BJ (cell line): ENCODE measurements at regions not wholly inside any gene's neighbourhood (a gene's known extent, or its start where the extent isn't known, plus 50 kb on each side); places are given as distances from the start of the nearest gene placed in this dataset.

Source experiments
- CTCF ChIA-PET: fragments of 350-600 bp; formaldehyde crosslinking; extraction: SDS; loops from one replicate; lab custom pipeline; 2021; ENCODE audit warnings: antibody characterized with exemption, inconsistent platforms; lab: Yijun Ruan, JAX
- POLR2A ChIA-PET: fragments of 300-600 bp; sonication (Branson Sonifier 250); formaldehyde crosslinking; extraction: SDS; loops from one replicate; lab custom pipeline; 2021; ENCODE audit warnings: antibody characterized with exemption; lab: Charles Lee
- DNase-seq: peaks from one replicate; pipeline ENCODE4 v3.0.0-alpha.2; 2011; ENCODE audit warnings: low read depth
- H3K27me3 ChIP-seq: 2 replicates; pipeline ENCODE4 v1.6.0; 2011; ENCODE audit warnings: low read length; ENCODE audit not compliant: control insufficient read depth, insufficient read depth
- H3K36me3 ChIP-seq: 2 replicates; pipeline ENCODE4 v1.5.1; 2011; ENCODE audit warnings: low read length; ENCODE audit not compliant: control insufficient read depth, insufficient read depth
- H3K4me3 ChIP-seq: 2 replicates; pipeline ENCODE4 v1.5.1; 2011; ENCODE audit warnings: low read depth, mild to moderate bottlenecking, control low read depth, low read length
- CTCF ChIP-seq: IDR thresholded peaks from 2 replicates; pipeline ENCODE4 v1.5.1; 2011; ENCODE audit warnings: low read depth, mild to moderate bottlenecking, control low read depth, inconsistent platforms, low read length, moderate library complexity; ENCODE audit not compliant: insufficient read depth

- no peak for DNase-seq
- no peaks in the 10 kb centered on the region for H3K27me3 ChIP-seq
- ChIA-PET POLR2A (no interaction called here), CTCF (no interaction called here)
- no peak overlapping the region for H3K4me3 ChIP-seq
- no peaks in the 10 kb centered on the region for H3K36me3 ChIP-seq
- no peak for TF ChIP-seq CTCF
Observed at GRCh38 chr18:25810736-25811135, 279.7 kb downstream of the SS18 start.

- H3K4me3 ChIP-seq: no peak overlapping the region
- CTCF ChIA-PET: no interaction called here
- POLR2A ChIA-PET: interaction anchor here (0.6 kb wide), 1 partner anchor 12 kb away, joined by 5 read pairs; no protein-coding TSS in a partner anchor
- no peaks in the 10 kb centered on the region for H3K36me3 ChIP-seq
- no peak for TF ChIP-seq CTCF
- H3K27me3 ChIP-seq: no peaks in the 10 kb centered on the region
- DNase-seq: no peak
Observed at GRCh38 chr18:25805939-25806338, 284.5 kb downstream of the SS18 start.

GRCh38 chr18:25805323-25805722, 285.1 kb downstream of the SS18 start:
- ChIA-PET CTCF (no interaction called here), POLR2A (no interaction called here)
- DNase-seq: peak; percentile 97
- H3K36me3 ChIP-seq: no peaks in the 10 kb centered on the region
- H3K27me3 ChIP-seq: no peaks in the 10 kb centered on the region
- H3K4me3 ChIP-seq: no peak overlapping the region
- no peak for TF ChIP-seq CTCF

DNA sequence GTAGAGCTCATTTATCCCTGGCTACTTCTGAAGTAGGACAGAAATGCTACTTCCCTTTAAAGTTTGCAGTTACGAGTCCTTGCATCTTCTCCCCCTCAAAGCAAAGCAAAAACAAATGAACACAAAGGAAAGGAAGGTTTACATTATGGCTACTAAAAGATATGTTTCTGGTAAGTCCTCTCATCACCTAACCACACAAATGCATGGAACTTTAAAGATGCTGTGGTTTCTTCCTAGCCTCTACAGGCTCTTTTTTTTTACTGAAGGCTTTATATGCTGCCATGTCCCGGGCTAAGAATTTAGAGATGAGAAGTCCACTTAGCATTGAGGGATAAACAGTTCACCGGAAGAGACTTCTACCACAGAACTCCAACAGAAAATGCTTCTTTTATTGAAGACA, 291.2 kb downstream of the SS18 start:
- no peak for DNase-seq
- POLR2A ChIA-PET: no interaction called here

DNA sequence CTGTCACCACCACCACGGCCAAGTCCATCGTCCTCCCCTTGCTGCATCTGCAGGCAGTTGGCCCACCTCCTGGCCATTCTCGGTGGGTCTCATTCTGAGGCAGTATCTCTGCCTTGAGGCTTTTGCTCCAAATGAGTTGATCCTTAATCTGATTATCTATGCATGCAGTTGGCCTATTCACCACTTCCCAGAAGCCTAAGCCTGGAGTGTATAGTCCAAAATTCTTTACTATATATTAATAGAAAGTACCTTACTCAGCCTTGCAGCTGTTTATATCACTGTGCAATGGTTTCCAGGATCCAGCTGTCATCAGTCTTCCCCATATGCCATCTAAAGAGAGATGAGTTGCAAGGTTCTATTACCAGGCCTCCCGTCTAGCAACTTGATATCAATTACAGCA, 292.4 kb downstream of the SS18 start:
- CTCF ChIA-PET: no interaction called here
- DNase-seq: no peak

More for the DNA sequence above, 291.2 kb downstream of the SS18 start:
- no peak for TF ChIP-seq CTCF
- Histone ChIP-seq H3K27me3 (no peaks in the 10 kb centered on the region), H3K4me3 (no peak overlapping the region), H3K36me3 (no peaks in the 10 kb centered on the region)
- CTCF ChIA-PET: interaction anchor here (2.0 kb wide), 1 partner anchor 33 kb away, joined by 6 read pairs; no protein-coding TSS in a partner anchor

More for the DNA sequence above, 292.4 kb downstream of the SS18 start:
- no peak for TF ChIP-seq CTCF
- Histone ChIP-seq H3K36me3 (no peaks in the 10 kb centered on the region), H3K4me3 (no peak overlapping the region), H3K27me3 (no peaks in the 10 kb centered on the region)
- POLR2A ChIA-PET: no interaction called here
